RWPE1 (cell line): ENCODE measurements at regions not wholly inside any gene's neighbourhood (a gene's known extent, or its start where the extent isn't known, plus 50 kb on each side); places are given as distances from the start of the nearest gene placed in this dataset.

Experiments
- CTCF ChIA-PET: fragments of 350-600 bp; sonication (Branson Sonifier 250); formaldehyde crosslinking; extraction: SDS; loops from one replicate; lab custom pipeline; 2021; lab: Yijun Ruan, JAX
- POLR2A ChIA-PET: fragments of 400-600 bp; formaldehyde crosslinking; extraction: SDS; loops from one replicate; lab custom pipeline; 2020; ENCODE audit warnings: antibody characterized with exemption; ENCODE audit not compliant: low non-redundant PET; lab: Yijun Ruan, JAX
- DNase-seq: peaks from one replicate; pipeline ENCODE4 v3.0.0; 2012; ENCODE audit warnings: low spot score
- H3K27ac ChIP-seq: fragments of 450-650 bp; 2 replicates; pipeline ENCODE4 v1.5.1; 2017
- CTCF ChIP-seq: fragments of 450-650 bp; conservative IDR thresholded peaks from 2 replicates; pipeline ENCODE4 v1.5.1; 2017; ENCODE audit warnings: low read depth, mild to moderate bottlenecking

DNA sequence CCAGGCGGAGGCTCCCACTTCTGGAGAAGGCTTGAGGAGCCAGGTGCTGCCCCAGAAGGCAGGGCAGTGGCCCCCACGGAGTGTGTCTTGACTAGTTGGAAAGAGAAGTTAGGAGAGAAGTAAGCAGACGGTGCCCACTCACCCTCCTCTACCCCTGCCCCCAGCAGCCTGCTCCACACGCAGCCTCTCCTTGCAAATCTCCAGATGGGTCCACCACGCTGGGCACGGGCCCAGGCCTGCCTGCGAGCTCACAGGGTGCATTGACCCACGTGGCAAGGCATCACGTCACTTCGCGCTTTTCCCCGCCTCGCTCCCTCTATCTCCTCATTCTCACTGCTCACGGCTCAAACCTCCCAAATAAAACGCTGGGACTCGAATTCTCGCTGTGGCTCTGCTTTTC lies 71.8 kb upstream of the RAB12 start:
- no peak for DNase-seq
- ChIA-PET CTCF (no interaction called here), POLR2A (no interaction called here)
- TF ChIP-seq CTCF, result no peak
- H3K27ac ChIP-seq, result no peak overlapping the region

DNA sequence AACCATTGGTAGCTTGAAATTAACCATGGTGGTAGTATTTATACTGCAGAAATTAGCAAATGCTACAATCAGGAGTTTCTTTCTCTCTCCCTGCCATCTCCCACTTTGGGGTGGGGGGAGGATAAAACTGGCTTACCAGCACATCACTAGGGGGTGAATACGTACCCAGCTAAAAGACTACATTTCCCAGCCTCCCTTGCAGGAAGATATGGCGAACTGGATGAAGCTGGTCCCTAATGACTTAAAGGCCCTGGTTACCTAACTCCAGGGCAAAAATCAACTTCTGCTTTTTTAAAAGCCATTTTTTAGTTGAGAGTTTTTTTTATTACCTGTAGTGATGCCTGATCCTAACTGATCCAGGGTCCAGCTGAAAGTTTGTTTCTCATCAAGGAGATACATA lies 70.3 kb upstream of the RAB12 start:
- no peak for TF ChIP-seq CTCF
- no peak overlapping the region for H3K27ac ChIP-seq
- ChIA-PET CTCF (no interaction called here), POLR2A (no interaction called here)
- no peak for DNase-seq

DNA sequence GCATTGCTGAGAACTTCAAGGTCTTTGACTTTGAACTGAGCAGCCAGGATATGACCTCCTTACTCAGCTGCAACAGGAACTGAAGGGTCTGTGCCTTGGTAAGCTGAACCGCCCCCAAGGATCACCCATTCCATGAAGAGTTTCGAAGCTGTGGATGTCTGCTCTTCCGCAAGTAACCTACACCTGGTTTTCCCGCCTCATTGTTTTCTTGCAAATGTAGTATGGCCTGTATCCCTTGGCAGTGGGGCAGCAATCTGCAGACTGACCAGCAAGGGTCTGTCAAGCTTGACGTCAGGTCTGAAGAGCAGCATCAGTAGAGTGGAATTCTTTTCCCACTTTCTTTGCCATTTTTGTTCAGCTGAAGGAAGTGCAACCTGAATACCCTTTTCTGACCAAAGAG lies 62.6 kb upstream of the RAB12 start:
- ChIA-PET POLR2A (no interaction called here), CTCF (no interaction called here)
- no peak for TF ChIP-seq CTCF
- no peak overlapping the region for H3K27ac ChIP-seq
- DNase-seq, result no peak

- peak; percentile 27 for DNase-seq
- ChIA-PET CTCF (no interaction called here), POLR2A (no interaction called here)
- no peak overlapping the region for H3K27ac ChIP-seq
- no peak for TF ChIP-seq CTCF
Observed at GRCh38 chr18:8548186-8548585, 61.1 kb upstream of the RAB12 start.

GRCh38 chr18:8549254-8549757 lies 59.9 kb upstream of the RAB12 start:
- DNase-seq, result no peak
- ChIA-PET POLR2A (no interaction called here), CTCF (no interaction called here)
- no peak overlapping the region for H3K27ac ChIP-seq
- no peak for TF ChIP-seq CTCF

DNA sequence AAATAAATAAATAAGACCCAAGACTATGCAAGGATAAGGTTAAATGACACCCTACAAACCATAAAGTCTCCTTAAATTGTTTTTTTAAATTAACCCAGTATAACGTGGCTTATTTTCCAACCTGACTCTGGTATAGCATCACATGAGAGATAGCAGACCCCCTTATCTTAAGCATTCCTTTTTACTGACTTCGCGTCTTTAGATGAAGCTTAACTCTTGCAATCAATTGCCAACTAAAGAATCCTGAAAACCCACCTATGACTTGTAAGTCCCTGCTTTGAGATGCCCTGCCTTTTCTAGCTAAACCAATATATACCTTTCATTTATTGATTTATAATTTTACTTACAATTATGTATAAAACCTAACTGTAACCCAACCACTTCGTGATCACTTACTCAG lies 57.1 kb upstream of the RAB12 start:
- POLR2A ChIA-PET, result no interaction called here
- CTCF ChIA-PET, result interaction anchor here (0.6 kb wide), 1 partner anchor 192 kb away, joined by 4 read pairs; no protein-coding TSS in a partner anchor
- TF ChIP-seq CTCF, result no peak
- no peak for DNase-seq
- H3K27ac ChIP-seq, result no peak overlapping the region

GRCh38 chr18:8554354-8554753 lies 54.9 kb upstream of the RAB12 start:
- no peak for DNase-seq
- no peak overlapping the region for H3K27ac ChIP-seq
- POLR2A ChIA-PET, result no interaction called here
- CTCF ChIA-PET, result no interaction called here
- TF ChIP-seq CTCF, result no peak
